Endothelial cell of umbilical vein (primary cell): ENCODE measurements at regions not wholly inside any gene's neighbourhood (a gene's known extent, or its start where the extent isn't known, plus 50 kb on each side); places are given as distances from the start of the nearest gene placed in this dataset.

Source experiments
- BruUV-seq: library from RNA; stranded (reverse); fragments of 400-500 nt; replicated peaks from 2 replicates; lab custom pipeline; 2021; lab: Mats Ljungman, UMichigan
- CTCF ChIA-PET: fragments of 300-600, 350-600 bp; sonication (Branson Sonifier 250); formaldehyde crosslinking; loops from one replicate; lab custom pipeline; 2021; ENCODE audit warnings: antibody characterized with exemption, inconsistent platforms; lab: Charles Lee
- POLR2A ChIA-PET: fragments of 300-600, 350-600 bp; sonication (Branson Sonifier 250); formaldehyde crosslinking; loops from one replicate; lab custom pipeline; 2021; ENCODE audit warnings: antibody characterized with exemption, inconsistent platforms; lab: Charles Lee
- DNase-seq: peaks from one replicate; pipeline ENCODE4 v3.0.0-alpha.2; 2011; ENCODE audit warnings: low read depth, low spot score
- FAIRE-seq: peaks from 2 replicates; lab custom pipeline; 2011; peaks lifted over from hg19 to GRCh38; lab: Jason Lieb, UNC
- H2AFZ ChIP-seq: 2 replicates; pipeline ENCODE4 v1.6.0; 2012; ENCODE audit warnings: low read depth, low read length, control low read depth, inconsistent platforms
- H3K27ac ChIP-seq: 2 replicates; pipeline ENCODE4 v1.5.1; 2011; ENCODE audit warnings: low read depth, mild to moderate bottlenecking, control low read depth, low read length, moderate library complexity; ENCODE audit not compliant: insufficient read depth
- H3K27me3 ChIP-seq, 2 experiments: 2 replicates each; pipeline versions ENCODE4 v1.6.0 to v1.6.1; 2011; ENCODE audit warnings: low read length in 2 of 2, mixed read lengths in 1 of 2; ENCODE audit not compliant: control insufficient read depth in 2 of 2, insufficient read depth in 2 of 2
- H3K36me3 ChIP-seq, 2 experiments: 2 replicates in 1 of 2; 3 replicates in 1 of 2; pipeline ENCODE4 v1.5.1; 2011; ENCODE audit warnings: low read length in 2 of 2, mild to moderate bottlenecking in 1 of 2, moderate library complexity in 1 of 2; ENCODE audit not compliant: control insufficient read depth in 2 of 2, insufficient read depth in 2 of 2; ENCODE audit errors: extremely low read depth in 1 of 2
- H3K4me1 ChIP-seq: 3 replicates; pipeline ENCODE4 v1.5.1; 2011; ENCODE audit warnings: mild to moderate bottlenecking, low read length; ENCODE audit not compliant: control insufficient read depth, insufficient read depth; ENCODE audit errors: extremely low read depth
- H3K4me2 ChIP-seq: 2 replicates; pipeline ENCODE4 v1.6.1; 2011; ENCODE audit warnings: low read length, control low read depth, mixed read lengths; ENCODE audit not compliant: insufficient read depth
- H3K4me3 ChIP-seq, 3 experiments: fragments of 200-600 bp in 1 of 3; sonication (generic), shearing (Covaris generic) in 1 of 3; replicated peaks in 1 of 3; 2 replicates each; pipeline ENCODE4 v1.5.1; 2011 to 2016; ENCODE audit warnings: control low read depth in 3 of 3, low read length in 3 of 3, mild to moderate bottlenecking in 2 of 3, inconsistent platforms in 1 of 3, low read depth in 1 of 3, moderate library complexity in 1 of 3; ENCODE audit not compliant: insufficient read depth in 1 of 3
- H3K79me2 ChIP-seq: 2 replicates; pipeline ENCODE4 v1.6.0; 2012; ENCODE audit warnings: low read length, inconsistent platforms; ENCODE audit not compliant: control insufficient read depth, insufficient read depth
- H3K9ac ChIP-seq: replicated peaks from 2 replicates; pipeline ENCODE3; 2011; ENCODE audit warnings: low read length, control low read depth; ENCODE audit not compliant: insufficient read depth; ENCODE audit errors: extremely low read depth
- H3K9me1 ChIP-seq: replicated peaks from 3 replicates; pipeline ENCODE4 v1.6.0; 2011; ENCODE audit warnings: mild to moderate bottlenecking, low read length; ENCODE audit not compliant: control insufficient read depth, insufficient read depth; ENCODE audit errors: extremely low read depth
- H3K9me3 ChIP-seq: replicated peaks from 2 replicates; pipeline ENCODE4 v1.5.1; 2012; ENCODE audit warnings: low read length, inconsistent platforms; ENCODE audit not compliant: control insufficient read depth, insufficient read depth
- H4K20me1 ChIP-seq: replicated peaks from 2 replicates; pipeline ENCODE3; 2011; ENCODE audit warnings: mild to moderate bottlenecking, low read length; ENCODE audit not compliant: control insufficient read depth, insufficient read depth; ENCODE audit errors: extremely low read depth
- EZH2 ChIP-seq: IDR thresholded peaks from 2 replicates; pipeline ENCODE4 v1.6.1; 2012; ENCODE audit warnings: borderline replicate concordance, low read depth, mild to moderate bottlenecking, moderate library complexity, low read length, inconsistent platforms; ENCODE audit not compliant: severe bottlenecking
- FOS ChIP-seq: IDR thresholded peaks from 2 replicates; pipeline ENCODE4 v1.6.1; 2011; ENCODE audit warnings: mild to moderate bottlenecking, low read length, moderate library complexity, borderline replicate concordance; ENCODE audit not compliant: insufficient read depth
- GATA2 ChIP-seq: IDR thresholded peaks from 2 replicates; pipeline ENCODE4 v1.7.0; 2011; ENCODE audit warnings: low read depth, mild to moderate bottlenecking, moderate library complexity, mixed read lengths, low read length; ENCODE audit not compliant: insufficient read length, insufficient read depth
- JUN ChIP-seq: IDR thresholded peaks from 2 replicates; pipeline ENCODE4 v1.6.1; 2011; ENCODE audit warnings: borderline replicate concordance, low read depth; ENCODE audit not compliant: insufficient read length, insufficient read depth
- MYC ChIP-seq: IDR thresholded peaks from one replicate; pipeline ENCODE4 v1.6.1; 2011; ENCODE audit warnings: mild to moderate bottlenecking, low read depth, low read length
- POLR2A ChIP-seq: IDR thresholded peaks from 2 replicates; pipeline ENCODE4 v1.6.1; 2012; ENCODE audit warnings: low read depth, mild to moderate bottlenecking, control low read depth, low read length
- POLR2AphosphoS5 ChIP-seq: IDR thresholded peaks from 2 replicates; pipeline ENCODE4 v1.6.1; 2012; ENCODE audit warnings: low read depth, mild to moderate bottlenecking, control low read depth, low read length, moderate library complexity; ENCODE audit not compliant: insufficient read depth
- dilution Hi-C: fragments of 300-500 bp; cut with MboI; formaldehyde crosslinking; loops from one replicate; pipeline ENCODE4 v1.15.0; 2019; ENCODE audit warnings: low sequenced_read_pairs; ENCODE audit not compliant: extremely low pct_ligation_motif_present
- intact Hi-C: fragments of 100-400 bp; cut with micrococcal nuclease; formaldehyde crosslinking; loops from one replicate; pipeline ENCODE4 v1.10.0; 2022
- TF ChIP-seq, protein P1 (sequence below): IDR thresholded peaks from 2 replicates; pipeline ENCODE4 v1.6.1; 2011; ENCODE audit not compliant: insufficient read depth, insufficient read length
- TF ChIP-seq, protein P2 (sequence below), 2 donors: IDR thresholded peaks; 1 replicate in 1 of 2; 2 replicates in 1 of 2; pipeline ENCODE4 v1.5.1; 2011; ENCODE audit warnings: low read length in 2 of 2, mild to moderate bottlenecking in 2 of 2, moderate library complexity in 2 of 2, control low read depth in 1 of 2, inconsistent platforms in 1 of 2, low read depth in 1 of 2; ENCODE audit not compliant: insufficient read depth in 1 of 2; ENCODE audit errors: extremely low read depth in 1 of 2

GRCh38 chr5:143492783-143493182, 89.3 kb upstream of the NR3C1 start:
- FAIRE-seq (no peak), DNase-seq (no peak)
- intact Hi-C loops = no loop called here
- Histone ChIP-seq H3K9ac (no peak overlapping the region), H3K27me3 (no peaks in the 10 kb centered on the region), H3K9me1 (no peaks in the 10 kb centered on the region), H3K4me1 (peaks cover 3% of the 10 kb centered on the region), H3K4me3 (no peak overlapping the region), H3K36me3 (no peaks in the 10 kb centered on the region), H4K20me1 (no peaks in the 10 kb centered on the region), H3K27ac (no peak overlapping the region), H2AFZ (no peak overlapping the region), H3K4me2 (no peak overlapping the region), H3K9me3 (no peaks in the 10 kb centered on the region), H3K79me2 (no peaks in the 10 kb centered on the region)
- BruUV-seq = no TSS peak
- ChIA-PET CTCF (no interaction called here), POLR2A (no interaction called here)
- dilution Hi-C loops = no loop called here
- no peak for TF ChIP-seq GATA2
- TF ChIP-seq MYC = no peak
- no peak for TF ChIP-seq EZH2
- TF ChIP-seq, protein P1, sequence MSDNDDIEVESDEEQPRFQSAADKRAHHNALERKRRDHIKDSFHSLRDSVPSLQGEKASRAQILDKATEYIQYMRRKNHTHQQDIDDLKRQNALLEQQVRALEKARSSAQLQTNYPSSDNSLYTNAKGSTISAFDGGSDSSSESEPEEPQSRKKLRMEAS = no peak
- no peak for TF ChIP-seq JUN
- TF ChIP-seq, protein P2, sequence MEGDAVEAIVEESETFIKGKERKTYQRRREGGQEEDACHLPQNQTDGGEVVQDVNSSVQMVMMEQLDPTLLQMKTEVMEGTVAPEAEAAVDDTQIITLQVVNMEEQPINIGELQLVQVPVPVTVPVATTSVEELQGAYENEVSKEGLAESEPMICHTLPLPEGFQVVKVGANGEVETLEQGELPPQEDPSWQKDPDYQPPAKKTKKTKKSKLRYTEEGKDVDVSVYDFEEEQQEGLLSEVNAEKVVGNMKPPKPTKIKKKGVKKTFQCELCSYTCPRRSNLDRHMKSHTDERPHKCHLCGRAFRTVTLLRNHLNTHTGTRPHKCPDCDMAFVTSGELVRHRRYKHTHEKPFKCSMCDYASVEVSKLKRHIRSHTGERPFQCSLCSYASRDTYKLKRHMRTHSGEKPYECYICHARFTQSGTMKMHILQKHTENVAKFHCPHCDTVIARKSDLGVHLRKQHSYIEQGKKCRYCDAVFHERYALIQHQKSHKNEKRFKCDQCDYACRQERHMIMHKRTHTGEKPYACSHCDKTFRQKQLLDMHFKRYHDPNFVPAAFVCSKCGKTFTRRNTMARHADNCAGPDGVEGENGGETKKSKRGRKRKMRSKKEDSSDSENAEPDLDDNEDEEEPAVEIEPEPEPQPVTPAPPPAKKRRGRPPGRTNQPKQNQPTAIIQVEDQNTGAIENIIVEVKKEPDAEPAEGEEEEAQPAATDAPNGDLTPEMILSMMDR (IDR thresholded peaks at IDR 0.05; ENCODE audit: extremely low read depth in 1 of 2, insufficient read depth in 1 of 2, low read depth in 1 of 2, low read length in 2 of 2) = no peak
- no peak for TF ChIP-seq FOS
- no peak for TF ChIP-seq POLR2A
- no peak for TF ChIP-seq POLR2AphosphoS5
